GM23338 (cell line): ENCODE measurements at regions not wholly inside any gene's neighbourhood (a gene's known extent, or its start where the extent isn't known, plus 50 kb on each side); places are given as distances from the start of the nearest gene placed in this dataset.

Experiments
- CREB1 ChIP-seq: fragments of 250-450 bp; sonication (Bioruptor Pico); IDR thresholded peaks from 2 replicates; pipeline ENCODE4 v1.5.0; 2020; ENCODE audit warnings: low read depth, mild to moderate bottlenecking, moderate library complexity
- CTCF ChIP-seq, 2 experiments: fragments of 200-600 bp in 1 of 2; sonication (generic) in 1 of 2; conservative IDR thresholded peaks; 2 replicates each; pipeline versions ENCODE4 v1.5.1 to v1.6.1; 2016 to 2017; ENCODE audit warnings: antibody characterized with exemption in 2 of 2, low read depth in 2 of 2, mild to moderate bottlenecking in 2 of 2, moderate library complexity in 1 of 2
- JUNB ChIP-seq: IDR thresholded peaks from one replicate; pipeline ENCODE4 v1.6.1; 2016; ENCODE audit warnings: antibody characterized with exemption; ENCODE audit not compliant: unreplicated experiment
- NANOG ChIP-seq: IDR thresholded peaks from 2 replicates; pipeline ENCODE4 v1.6.1; 2016; ENCODE audit warnings: antibody characterized with exemption, borderline replicate concordance
- STAT1 ChIP-seq: IDR thresholded peaks from one replicate; pipeline ENCODE4 v1.6.1; 2016; ENCODE audit warnings: antibody characterized with exemption; ENCODE audit not compliant: unreplicated experiment
- ZNF114 ChIP-seq: fragments of 250-450 bp; sonication (Bioruptor Pico); IDR thresholded peaks from 2 replicates; pipeline ENCODE4 v1.5.0; 2020; ENCODE audit warnings: mild to moderate bottlenecking, moderate library complexity
- ZNF331 ChIP-seq: fragments of 250-450 bp; sonication (Bioruptor Pico); IDR thresholded peaks from 2 replicates; pipeline ENCODE4 v1.5.0; 2020; ENCODE audit warnings: low read depth, mild to moderate bottlenecking, moderate library complexity
- TF ChIP-seq, protein P1 (sequence below): fragments of 250-450 bp; sonication (Bioruptor Pico); IDR thresholded peaks from 2 replicates; pipeline ENCODE4 v1.5.0; 2020; ENCODE audit warnings: mild to moderate bottlenecking, moderate library complexity

DNA sequence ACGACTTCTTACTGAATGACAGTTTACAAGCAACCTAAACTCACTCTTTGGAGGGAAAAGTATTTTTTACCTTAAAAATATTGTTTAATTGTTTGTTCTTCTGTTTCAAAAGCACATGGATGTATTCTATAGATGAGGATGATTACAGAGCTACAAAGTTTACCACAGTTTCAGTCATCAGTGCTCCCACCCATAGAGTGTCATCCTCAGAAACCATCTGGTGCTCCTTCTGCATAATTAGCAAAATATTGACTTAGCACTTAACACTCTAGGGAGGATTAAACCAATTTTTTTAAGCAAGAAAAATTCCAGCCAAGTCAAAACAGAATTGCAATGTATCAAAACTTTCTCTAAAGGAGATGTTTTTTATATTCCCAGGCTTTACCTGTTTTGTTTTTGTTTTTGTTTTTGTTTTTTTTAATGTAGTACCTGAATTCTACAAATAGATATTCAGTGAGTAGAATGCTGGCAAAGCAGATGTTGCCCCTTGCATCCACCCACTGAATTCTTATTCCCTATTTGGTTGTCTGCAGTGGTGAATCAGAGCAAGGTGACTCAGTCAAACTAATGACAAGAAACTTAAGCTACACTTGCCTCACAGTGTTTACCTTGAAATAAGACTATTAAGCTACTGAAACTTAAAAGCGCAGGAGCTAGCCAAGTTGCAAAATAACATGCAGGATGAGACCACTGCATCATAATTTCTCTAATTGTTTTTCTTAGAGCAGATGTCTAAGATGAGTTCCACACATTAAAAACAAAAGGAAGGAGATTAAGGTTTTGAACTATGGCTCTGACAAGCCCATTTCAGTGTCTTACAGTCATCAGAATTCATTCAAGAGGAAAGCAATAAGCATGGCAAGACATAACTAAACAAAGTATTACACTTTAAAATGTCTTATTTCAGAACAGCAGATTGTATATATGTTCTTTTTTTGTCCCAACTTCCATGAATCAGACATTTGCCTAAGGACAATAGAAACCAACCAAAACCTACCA, 155.1 kb upstream of the SOX6 start (continued):
- TF ChIP-seq, protein P1, sequence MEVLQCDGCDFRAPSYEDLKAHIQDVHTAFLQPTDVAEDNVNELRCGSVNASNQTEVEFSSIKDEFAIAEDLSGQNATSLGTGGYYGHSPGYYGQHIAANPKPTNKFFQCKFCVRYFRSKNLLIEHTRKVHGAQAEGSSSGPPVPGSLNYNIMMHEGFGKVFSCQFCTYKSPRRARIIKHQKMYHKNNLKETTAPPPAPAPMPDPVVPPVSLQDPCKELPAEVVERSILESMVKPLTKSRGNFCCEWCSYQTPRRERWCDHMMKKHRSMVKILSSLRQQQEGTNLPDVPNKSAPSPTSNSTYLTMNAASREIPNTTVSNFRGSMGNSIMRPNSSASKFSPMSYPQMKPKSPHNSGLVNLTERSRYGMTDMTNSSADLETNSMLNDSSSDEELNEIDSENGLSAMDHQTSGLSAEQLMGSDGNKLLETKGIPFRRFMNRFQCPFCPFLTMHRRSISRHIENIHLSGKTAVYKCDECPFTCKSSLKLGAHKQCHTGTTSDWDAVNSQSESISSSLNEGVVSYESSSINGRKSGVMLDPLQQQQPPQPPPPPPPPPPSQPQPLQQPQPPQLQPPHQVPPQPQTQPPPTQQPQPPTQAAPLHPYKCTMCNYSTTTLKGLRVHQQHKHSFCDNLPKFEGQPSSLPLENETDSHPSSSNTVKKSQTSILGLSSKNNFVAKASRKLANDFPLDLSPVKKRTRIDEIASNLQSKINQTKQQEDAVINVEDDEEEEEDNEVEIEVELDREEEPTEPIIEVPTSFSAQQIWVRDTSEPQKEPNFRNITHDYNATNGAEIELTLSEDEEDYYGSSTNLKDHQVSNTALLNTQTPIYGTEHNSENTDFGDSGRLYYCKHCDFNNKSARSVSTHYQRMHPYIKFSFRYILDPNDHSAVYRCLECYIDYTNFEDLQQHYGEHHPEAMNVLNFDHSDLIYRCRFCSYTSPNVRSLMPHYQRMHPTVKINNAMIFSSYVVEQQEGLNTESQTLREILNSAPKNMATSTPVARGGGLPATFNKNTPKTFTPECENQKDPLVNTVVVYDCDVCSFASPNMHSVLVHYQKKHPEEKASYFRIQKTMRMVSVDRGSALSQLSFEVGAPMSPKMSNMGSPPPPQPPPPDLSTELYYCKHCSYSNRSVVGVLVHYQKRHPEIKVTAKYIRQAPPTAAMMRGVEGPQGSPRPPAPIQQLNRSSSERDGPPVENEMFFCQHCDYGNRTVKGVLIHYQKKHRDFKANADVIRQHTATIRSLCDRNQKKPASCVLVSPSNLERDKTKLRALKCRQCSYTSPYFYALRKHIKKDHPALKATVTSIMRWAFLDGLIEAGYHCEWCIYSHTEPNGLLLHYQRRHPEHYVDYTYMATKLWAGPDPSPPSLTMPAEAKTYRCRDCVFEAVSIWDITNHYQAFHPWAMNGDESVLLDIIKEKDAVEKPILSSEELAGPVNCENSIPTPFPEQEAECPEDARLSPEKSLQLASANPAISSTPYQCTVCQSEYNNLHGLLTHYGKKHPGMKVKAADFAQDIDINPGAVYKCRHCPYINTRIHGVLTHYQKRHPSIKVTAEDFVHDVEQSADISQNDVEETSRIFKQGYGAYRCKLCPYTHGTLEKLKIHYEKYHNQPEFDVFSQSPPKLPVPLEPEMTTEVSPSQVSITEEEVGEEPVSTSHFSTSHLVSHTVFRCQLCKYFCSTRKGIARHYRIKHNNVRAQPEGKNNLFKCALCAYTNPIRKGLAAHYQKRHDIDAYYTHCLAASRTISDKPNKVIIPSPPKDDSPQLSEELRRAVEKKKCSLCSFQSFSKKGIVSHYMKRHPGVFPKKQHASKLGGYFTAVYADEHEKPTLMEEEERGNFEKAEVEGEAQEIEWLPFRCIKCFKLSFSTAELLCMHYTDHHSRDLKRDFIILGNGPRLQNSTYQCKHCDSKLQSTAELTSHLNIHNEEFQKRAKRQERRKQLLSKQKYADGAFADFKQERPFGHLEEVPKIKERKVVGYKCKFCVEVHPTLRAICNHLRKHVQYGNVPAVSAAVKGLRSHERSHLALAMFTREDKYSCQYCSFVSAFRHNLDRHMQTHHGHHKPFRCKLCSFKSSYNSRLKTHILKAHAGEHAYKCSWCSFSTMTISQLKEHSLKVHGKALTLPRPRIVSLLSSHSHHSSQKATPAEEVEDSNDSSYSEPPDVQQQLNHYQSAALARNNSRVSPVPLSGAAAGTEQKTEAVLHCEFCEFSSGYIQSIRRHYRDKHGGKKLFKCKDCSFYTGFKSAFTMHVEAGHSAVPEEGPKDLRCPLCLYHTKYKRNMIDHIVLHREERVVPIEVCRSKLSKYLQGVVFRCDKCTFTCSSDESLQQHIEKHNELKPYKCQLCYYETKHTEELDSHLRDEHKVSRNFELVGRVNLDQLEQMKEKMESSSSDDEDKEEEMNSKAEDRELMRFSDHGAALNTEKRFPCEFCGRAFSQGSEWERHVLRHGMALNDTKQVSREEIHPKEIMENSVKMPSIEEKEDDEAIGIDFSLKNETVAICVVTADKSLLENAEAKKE (CRISPR knock-in tag) = no peak
- TF ChIP-seq ZNF331 (CRISPR knock-in tag) (no peak), CTCF (conservative IDR thresholded peaks at IDR 0.05; ENCODE audit: low read depth in 2 of 2) (no peak), CREB1 (CRISPR knock-in tag) (no peak), JUNB (no peak), NANOG (no peak), ZNF114 (CRISPR knock-in tag) (no peak), STAT1 (no peak)
